ENCODE measurements at regions not wholly inside any gene's neighbourhood (a gene's known extent, or its start where the extent isn't known, plus 50 kb on each side); places are given as distances from the start of the nearest gene placed in this dataset.

DNA sequence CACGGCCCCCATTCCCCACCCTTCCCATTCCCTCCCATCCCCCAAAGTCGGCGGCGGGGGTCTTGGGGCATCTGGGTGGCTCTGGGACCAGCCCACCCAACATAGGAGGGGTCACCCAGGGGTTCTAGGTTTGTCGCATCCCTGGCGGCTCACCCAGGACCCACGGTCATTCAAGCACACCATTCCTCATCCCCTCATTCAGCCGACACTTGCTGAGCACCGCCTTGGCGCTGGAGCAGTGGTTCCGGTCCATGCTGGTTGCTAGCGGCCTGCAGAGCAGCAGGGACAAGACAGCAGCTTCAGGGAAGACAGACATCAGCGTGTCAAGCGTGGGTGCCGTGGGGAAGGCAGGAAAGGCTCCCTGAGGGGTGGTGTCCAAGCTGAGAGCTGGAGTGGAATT lies 50.5 kb upstream of the OTOS start:
- no peak for DNase-seq

- no peak for DNase-seq
These were observed 52.2 kb upstream of the OTOS start for GRCh38 chr2:240192661-240193060.

DNA sequence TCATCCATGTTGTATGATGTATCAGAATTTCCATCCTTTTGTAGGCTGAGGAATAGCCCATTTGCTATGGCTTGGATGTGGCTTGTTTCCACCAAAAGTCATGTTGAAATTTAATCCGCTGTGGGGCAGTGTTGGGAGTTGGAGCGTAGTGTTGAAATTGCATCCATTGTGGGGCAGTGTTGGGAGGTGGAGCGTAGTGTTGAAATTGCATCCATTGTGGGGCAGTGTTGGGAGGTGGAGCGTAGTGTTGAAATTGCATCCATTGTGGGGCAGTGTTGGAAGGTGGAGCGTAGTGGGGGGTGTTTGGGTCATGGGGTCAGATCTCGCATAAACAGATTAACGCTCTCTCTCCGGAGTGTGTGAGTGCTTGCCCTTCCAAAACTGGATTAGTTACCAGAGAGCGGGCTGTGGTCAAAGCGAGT lies 53.9 kb upstream of the OTOS start:
- peak in 1 of 2 experiments; percentile 21 for DNase-seq

- no peak for DNase-seq
These were observed 54.9 kb upstream of the OTOS start for GRCh38 chr2:240195316-240195861.

- no peak for DNase-seq
These were observed 56.4 kb upstream of the OTOS start for GRCh38 chr2:240196716-240197461.

DNA sequence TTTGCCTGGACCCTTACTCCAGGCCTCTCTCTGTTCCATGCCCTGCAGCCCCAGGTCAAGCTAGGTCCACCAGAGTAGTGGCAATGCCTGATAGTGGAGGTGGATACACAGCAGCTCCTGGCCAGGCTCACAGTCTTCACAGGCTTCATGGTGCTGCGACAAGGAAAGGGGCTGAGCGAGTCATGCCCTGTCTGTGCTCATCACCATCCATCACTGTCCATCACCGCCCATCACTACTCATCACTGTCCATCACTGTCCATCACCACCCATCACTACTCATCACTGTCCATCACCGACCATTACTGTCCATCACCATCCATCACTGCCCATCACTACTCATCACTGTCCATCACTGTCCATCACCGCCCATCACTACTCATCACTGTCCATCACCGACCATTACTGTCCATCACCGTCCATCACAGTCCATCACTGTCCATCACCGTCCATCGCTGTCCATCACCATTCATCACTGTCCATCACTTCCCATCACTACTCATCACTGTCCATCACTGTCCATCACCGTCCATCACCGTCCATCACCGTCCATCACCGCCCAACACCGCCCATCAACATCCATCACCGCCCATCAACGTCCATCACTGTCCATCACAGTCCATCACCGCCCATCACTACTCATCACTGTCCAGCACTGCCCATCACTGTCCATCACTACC lies 57.1 kb upstream of the OTOS start:
- no peak for DNase-seq

GRCh38 chr2:240198226-240198625 lies 57.8 kb upstream of the OTOS start:
- no peak for DNase-seq

DNA sequence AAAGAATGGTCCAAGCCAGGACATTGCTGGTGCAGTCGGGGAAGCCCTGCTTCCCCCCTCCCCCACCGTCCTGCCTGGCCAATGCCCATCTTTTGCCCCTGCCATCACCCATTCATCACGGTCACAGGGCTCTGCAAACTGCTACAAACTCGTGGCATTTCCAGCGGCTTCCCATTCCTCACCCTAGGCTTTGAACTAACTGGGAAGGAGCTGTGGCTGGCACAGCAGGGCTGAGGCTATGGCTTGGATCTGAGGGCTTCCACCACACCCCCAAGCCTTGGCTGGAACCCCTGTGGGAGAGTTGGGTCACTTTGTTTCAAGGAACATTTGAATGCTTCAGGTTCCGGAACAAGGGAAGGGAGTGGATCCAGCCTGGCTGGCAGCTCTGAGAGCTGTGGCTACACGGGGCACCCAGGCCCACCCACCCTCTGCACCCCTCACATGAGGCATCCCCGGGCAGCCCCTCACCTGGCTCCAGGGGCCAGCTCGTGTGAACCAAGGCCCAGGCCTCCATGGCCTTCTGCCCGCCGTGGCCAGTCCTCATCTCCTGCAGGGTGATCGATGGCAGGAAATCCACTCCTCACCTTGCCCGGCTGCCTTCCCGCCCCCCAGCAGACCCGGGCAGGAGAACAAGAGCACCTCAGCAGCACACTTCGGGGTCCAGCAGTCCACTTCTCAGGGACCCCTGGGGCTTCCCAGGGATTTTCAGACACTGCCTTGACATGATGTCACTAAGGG lies 58.8 kb upstream of the OTOS start:
- DNase-seq, result no peak

- no peak for DNase-seq
These were observed 60.0 kb upstream of the OTOS start for GRCh38 chr2:240200230-240201051.

DNA sequence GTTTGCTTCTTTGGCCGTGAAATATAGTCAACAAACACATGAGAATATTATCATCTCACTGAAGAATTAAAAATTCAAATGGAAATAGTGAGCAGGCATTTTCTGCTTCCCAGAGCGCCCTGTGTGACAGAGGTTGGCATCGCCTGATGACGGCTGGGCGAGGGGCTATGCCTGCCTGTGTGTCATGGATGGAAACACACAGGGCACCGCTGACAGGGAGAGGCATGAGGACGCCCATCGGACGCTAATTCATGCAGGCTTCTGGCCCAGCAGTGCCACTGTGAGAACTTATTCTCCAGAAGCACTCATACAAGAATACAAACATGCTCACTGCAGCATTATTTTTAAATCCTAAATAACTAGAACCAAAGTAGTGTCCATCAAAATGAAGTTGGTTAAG lies 61.4 kb upstream of the OTOS start:
- DNase-seq, result no peak

- DNase-seq, result no peak
These were observed 62.1 kb upstream of the OTOS start for GRCh38 chr2:240202586-240202985.

DNA sequence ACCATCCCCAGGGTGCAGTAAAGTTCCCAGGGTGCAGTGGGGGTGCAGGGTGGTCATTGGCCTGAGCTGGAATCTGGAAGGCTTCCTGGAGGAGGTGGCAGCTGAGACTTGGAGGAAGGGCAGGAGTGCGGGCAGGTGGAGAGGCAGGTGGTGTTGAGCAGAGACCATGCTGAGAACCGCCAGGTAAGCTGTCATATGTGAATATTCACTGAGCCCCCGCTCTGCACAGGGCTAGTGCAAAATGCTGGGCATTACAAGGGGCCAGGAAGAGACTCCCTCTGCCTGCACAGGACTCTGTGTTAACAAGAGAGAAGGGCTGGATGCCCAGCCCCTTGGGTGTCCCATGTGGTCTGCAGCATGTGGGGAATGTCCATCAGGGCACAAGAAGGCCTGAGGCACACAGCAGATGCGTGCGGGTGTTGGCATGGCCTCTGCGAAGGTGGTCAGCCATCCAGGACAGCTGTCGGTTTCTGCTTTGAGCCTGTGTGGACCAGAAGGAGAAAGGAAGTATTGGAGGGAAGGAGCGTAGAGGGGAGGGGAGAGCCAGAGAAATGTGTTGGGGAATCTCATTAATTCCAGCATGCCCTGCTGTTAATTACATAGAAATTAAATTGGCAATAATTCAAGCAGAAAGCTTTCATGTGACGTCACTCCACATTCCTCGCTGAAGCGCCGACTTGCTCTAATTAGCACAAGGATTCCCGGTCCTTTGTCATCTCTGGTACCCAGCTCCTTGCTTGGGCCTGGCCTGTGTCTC lies 62.8 kb upstream of the OTOS start:
- DNase-seq, result no peak

DNA sequence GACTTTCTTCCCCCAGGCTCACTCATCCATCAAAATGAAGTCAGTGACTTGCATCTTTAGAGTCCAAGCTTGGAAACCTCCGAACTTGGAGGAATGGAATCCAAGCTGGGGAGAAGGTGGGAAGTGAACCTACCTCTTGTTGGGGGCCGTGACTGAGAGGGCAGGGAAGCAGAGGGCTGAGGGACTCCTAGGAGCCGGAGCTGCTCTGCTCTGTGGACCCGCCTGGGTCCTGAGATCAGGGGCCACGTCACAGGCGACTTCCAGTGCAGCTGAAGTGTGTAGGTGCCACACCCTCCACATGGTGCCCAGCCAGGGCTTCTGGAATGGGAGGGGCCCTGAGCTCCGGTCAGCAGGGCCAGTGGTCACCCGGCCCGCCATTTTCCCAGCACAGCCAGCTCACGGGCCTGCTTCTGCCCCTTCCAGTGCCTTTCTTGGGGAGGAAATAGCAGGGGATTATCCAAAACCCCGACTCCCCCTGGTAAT lies 63.4 kb upstream of the OTOS start:
- no peak for DNase-seq

DNA sequence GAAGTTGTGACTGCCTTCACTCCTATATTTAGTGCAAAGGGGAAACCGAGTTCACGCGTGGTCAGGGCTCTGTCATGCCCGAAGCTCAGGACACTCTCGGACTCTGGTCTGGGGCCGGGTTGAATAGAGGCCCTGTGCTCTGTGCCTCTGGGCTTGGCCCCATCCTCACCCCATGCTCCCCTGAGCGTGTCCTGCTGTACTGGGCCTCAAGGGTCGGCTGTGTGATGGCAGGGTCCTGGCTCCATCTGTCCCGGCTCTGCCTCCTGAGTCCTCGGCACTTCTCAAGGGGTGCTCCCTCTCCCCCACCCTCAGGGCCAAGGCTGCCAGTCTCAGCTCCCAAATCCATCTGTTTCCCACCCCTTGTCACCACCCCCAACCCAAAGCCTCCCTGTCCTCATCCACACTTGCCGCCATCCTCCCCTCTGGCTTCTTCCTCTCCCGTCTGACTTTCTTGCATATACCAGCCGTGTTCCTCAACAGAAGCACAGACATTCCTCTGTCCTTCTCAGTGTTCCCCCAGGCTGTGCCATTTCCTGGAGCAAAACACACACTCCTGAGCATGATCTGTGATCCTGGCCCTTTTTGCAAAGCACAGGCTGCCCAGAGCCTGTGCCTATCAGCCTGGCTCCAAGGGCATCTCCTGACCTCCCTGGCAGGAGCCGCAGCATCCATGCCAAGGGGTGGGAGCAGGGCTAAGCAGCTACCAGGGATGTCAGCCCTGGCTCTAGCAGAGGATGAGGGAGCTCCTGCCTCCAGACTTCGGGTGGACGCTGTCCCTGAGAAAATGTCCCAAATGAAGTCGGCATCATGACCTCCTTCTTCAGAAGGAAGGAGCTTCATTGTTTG lies 64.2 kb upstream of the OTOS start:
- no peak for DNase-seq

DNA sequence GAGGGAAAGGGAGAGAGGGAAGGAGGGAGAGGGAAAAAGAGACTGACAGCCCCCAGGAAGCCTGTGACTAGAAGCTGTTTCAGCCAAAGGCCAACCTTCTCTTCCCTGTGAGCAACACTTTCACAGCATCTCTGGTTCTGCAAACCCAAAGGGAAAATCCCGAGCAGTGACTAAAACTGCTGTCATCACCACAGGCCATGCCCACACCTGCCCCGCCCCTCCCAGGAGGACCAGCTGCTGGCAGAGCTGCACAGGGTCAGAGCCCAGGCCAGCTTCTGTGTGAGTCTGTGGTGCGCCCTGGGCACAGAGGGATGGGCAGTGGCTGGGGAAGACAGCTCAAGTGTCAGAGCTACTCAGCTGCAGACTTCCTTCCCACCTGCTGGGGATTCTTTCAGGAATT lies 64.9 kb upstream of the OTOS start:
- no peak for DNase-seq

- no peak for DNase-seq
These were observed 65.3 kb upstream of the OTOS start for GRCh38 chr2:240205772-240206171.

- no peak for DNase-seq
These were observed 66.2 kb upstream of the OTOS start for GRCh38 chr2:240206630-240207029.

GRCh38 chr2:240207661-240208060 lies 67.2 kb upstream of the OTOS start:
- DNase-seq, result no peak

GRCh38 chr2:240208096-240208495 lies 67.6 kb upstream of the OTOS start:
- DNase-seq, result no peak

DNA sequence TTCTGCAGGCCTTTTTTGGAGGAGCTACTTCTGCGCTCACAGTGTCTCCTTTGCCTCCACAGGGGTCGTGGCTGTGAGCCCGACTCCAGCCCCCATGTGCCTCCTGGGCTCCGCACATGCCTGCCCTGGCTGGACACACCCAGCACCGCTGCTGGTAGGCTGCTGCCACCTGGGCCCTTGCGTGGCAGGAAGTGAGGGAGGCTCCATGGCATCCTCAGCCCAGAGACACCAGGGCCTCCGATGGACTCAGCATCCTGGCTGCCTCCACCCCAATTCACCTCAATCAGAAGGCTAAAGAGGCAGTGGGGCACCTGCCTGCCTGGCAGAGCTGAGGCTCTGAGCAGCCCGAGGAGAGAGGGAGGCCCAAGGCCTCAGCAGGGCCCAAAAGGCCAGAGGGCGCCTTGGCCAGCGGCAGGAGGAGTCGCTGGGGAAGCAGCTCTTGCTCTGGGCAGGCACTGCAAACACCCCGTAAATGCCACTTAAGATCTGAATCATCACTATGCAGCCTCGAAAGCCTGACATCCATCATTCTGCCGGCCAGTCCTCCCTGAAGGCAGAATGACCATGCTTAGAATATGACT lies 68.3 kb upstream of the OTOS start:
- DNase-seq, result no peak

DNA sequence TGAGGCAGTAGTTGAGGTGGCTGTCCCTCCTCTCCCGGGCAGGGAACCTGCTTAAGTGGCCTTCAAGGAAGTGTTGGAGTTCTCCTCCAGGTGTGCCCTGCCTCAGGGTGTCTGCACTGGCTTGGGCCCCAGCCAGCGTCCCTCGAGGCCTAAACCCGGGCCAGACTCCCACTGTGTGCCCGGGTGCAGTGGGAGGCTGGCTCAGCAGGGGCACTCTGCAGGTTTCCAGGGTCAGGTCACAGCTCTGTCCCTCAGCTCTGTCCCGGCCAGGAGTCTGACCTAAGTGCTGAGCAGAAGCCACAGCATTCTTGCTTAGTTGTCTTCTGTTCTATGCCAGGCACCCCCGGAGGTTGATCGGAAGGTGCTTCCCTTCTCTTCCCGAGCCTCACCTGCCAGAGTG lies 69.0 kb upstream of the OTOS start:
- DNase-seq, result no peak
